GM21529 (cell line): ENCODE measurements at regions not wholly inside any gene's neighbourhood (a gene's known extent, or its start where the extent isn't known, plus 50 kb on each side); places are given as distances from the start of the nearest gene placed in this dataset.

ENCODE experiments used
- ATAC-seq: cut with Tn5 transposase; IDR thresholded peaks from one replicate; pipeline ENCODE4 v1.9.1; 2021; ENCODE audit not compliant: unreplicated experiment

- no peak for ATAC-seq
Measured at GRCh38 chr1:103854279-103854678, 104.6 kb downstream of the AMY1C start.

- ATAC-seq, result no peak
Measured at GRCh38 chr1:103859721-103860120, 110.0 kb downstream of the AMY1C start.

- no peak for ATAC-seq
Measured at GRCh38 chr1:103898576-103899345, 149.1 kb downstream of the AMY1C start.

GRCh38 chr1:103900005-103900404, 150.3 kb downstream of the AMY1C start:
- no peak for ATAC-seq

- no peak for ATAC-seq
Measured at GRCh38 chr1:103901072-103901471, 151.4 kb downstream of the AMY1C start.

GRCh38 chr1:103905363-103905762, 155.7 kb downstream of the AMY1C start:
- no peak for ATAC-seq

GRCh38 chr1:103911450-103911849, 161.8 kb downstream of the AMY1C start:
- ATAC-seq, result peak; percentile 72

GRCh38 chr1:103917795-103918194, 168.1 kb downstream of the AMY1C start:
- no peak for ATAC-seq

GRCh38 chr1:103931891-103932290, 182.2 kb downstream of the AMY1C start:
- no peak for ATAC-seq

GRCh38 chr1:103937763-103938357, 188.2 kb downstream of the AMY1C start:
- ATAC-seq, result peak; percentile 87

- peak; percentile 40 for ATAC-seq
Measured at GRCh38 chr1:103941086-103941485, 191.4 kb downstream of the AMY1C start.

GRCh38 chr1:103942029-103942428, 192.3 kb downstream of the AMY1C start:
- no peak for ATAC-seq

GRCh38 chr1:103945774-103946173, 196.1 kb downstream of the AMY1C start:
- ATAC-seq, result no peak

GRCh38 chr1:103948526-103948925, 198.8 kb downstream of the AMY1C start:
- no peak for ATAC-seq

- no peak for ATAC-seq
Measured at GRCh38 chr1:103949779-103950178, 200.1 kb downstream of the AMY1C start.

- ATAC-seq, result no peak
Measured at GRCh38 chr1:103953386-103953785, 203.7 kb downstream of the AMY1C start.

- peak; percentile 68 for ATAC-seq
Measured at GRCh38 chr1:103958699-103959098, 209.0 kb downstream of the AMY1C start.

- ATAC-seq, result no peak
Measured at GRCh38 chr1:103959565-103959964, 209.9 kb downstream of the AMY1C start.

GRCh38 chr1:103960045-103960444, 210.3 kb downstream of the AMY1C start:
- ATAC-seq, result no peak

- no peak for ATAC-seq
Measured at GRCh38 chr1:103960710-103961109, 211.0 kb downstream of the AMY1C start.

- no peak for ATAC-seq
Measured at GRCh38 chr1:103986792-103987191, 237.1 kb downstream of the AMY1C start.

GRCh38 chr1:103997631-103998030, 247.9 kb downstream of the AMY1C start:
- no peak for ATAC-seq
